ENCODE measurements at regions not wholly inside any gene's neighbourhood (a gene's known extent, or its start where the extent isn't known, plus 50 kb on each side); places are given as distances from the start of the nearest gene placed in this dataset.

- H2AK5ac ChIP-seq (ENCODE audit: low read length) = no peak overlapping the region
- H4K12ac ChIP-seq (ENCODE audit: low read depth, low read length) = no peak overlapping the region
- H3K9ac ChIP-seq (ENCODE audit: low read length) = no peak overlapping the region
- no peak for DNase-seq
- no peak overlapping the region for H2BK120ac ChIP-seq (ENCODE audit: insufficient read depth, low read length, poor library complexity)
- H2BK12ac ChIP-seq (ENCODE audit: low read length) = no peak overlapping the region
- no peak overlapping the region for H4K8ac ChIP-seq (ENCODE audit: low read depth, low read length)
- H3K36me3 ChIP-seq (ENCODE audit: control insufficient read depth in 1 of 2, insufficient read depth in 2 of 2, low read length in 2 of 2) = no peaks in the 10 kb centered on the region
- no peak overlapping the region for H2BK5ac ChIP-seq (ENCODE audit: low read depth, low read length, poor library complexity)
- no peak overlapping the region for H3K4ac ChIP-seq (ENCODE audit: low read depth, low read length)
- H3K23ac ChIP-seq (ENCODE audit: low read length) = no peak overlapping the region
- no peak overlapping the region for H3K4me2 ChIP-seq (ENCODE audit: low read length)
- no peaks in the 10 kb centered on the region for H3K4me1 ChIP-seq (ENCODE audit: control insufficient read depth in 1 of 2, insufficient read depth in 2 of 2, low read length in 2 of 2)
- no peaks in the 10 kb centered on the region for H3K27me3 ChIP-seq (ENCODE audit: insufficient read depth, low read length)
- no peaks in the 10 kb centered on the region for H3K79me2 ChIP-seq (ENCODE audit: control insufficient read depth, insufficient read depth, low read length, poor library complexity)
- no peaks in the 10 kb centered on the region for H3K79me1 ChIP-seq (ENCODE audit: low read length)
- H3K27ac ChIP-seq (ENCODE audit: low read depth, low read length) = no peak overlapping the region
- H3K18ac ChIP-seq (ENCODE audit: low read length) = no peak overlapping the region
- no peaks in the 10 kb centered on the region for H3K9me3 ChIP-seq (ENCODE audit: insufficient read depth, low read depth, low read length)
- no peak overlapping the region for H3K14ac ChIP-seq (ENCODE audit: low read length)
- no peak overlapping the region for H4K91ac ChIP-seq (ENCODE audit: low read depth, low read length)
- H3K4me3 ChIP-seq (ENCODE audit: low read depth, low read length) = no peak overlapping the region
- no peak overlapping the region for H2AFZ ChIP-seq (ENCODE audit: insufficient read depth, low read length, poor library complexity)
Measured at GRCh38 chr7:93720106-93720505, 145.6 kb upstream of the CALCR start.

- Histone ChIP-seq H2BK5ac (ENCODE audit: low read depth, low read length, poor library complexity) (no peak overlapping the region), H3K9me3 (ENCODE audit: insufficient read depth, low read depth, low read length) (no peaks in the 10 kb centered on the region), H3K4me2 (ENCODE audit: low read length) (no peak overlapping the region)
Measured at GRCh38 chr7:93719546-93719945, 145.0 kb upstream of the CALCR start.

GRCh38 chr7:93717217-93717900 lies 142.8 kb upstream of the CALCR start:
- H3K23ac ChIP-seq (ENCODE audit: low read length) = no peak overlapping the region
- H3K18ac ChIP-seq (ENCODE audit: low read length) = no peak overlapping the region
- H2AK5ac ChIP-seq (ENCODE audit: low read length) = no peak overlapping the region
- H4K12ac ChIP-seq (ENCODE audit: low read depth, low read length) = no peak overlapping the region
- no peak overlapping the region for H4K91ac ChIP-seq (ENCODE audit: low read depth, low read length)
- H3K79me1 ChIP-seq (ENCODE audit: low read length) = no peaks in the 10 kb centered on the region
- H2AFZ ChIP-seq (ENCODE audit: insufficient read depth, low read length, poor library complexity) = no peak overlapping the region
- no peak overlapping the region for H2BK5ac ChIP-seq (ENCODE audit: low read depth, low read length, poor library complexity)
- H3K4me1 ChIP-seq (ENCODE audit: control insufficient read depth in 1 of 2, insufficient read depth in 2 of 2, low read length in 2 of 2) = no peaks in the 10 kb centered on the region
- no peaks in the 10 kb centered on the region for H3K79me2 ChIP-seq (ENCODE audit: control insufficient read depth, insufficient read depth, low read length, poor library complexity)
- no peak overlapping the region for H3K9ac ChIP-seq (ENCODE audit: low read length)
- no peak overlapping the region for H2BK12ac ChIP-seq (ENCODE audit: low read length)
- no peaks in the 10 kb centered on the region for H3K36me3 ChIP-seq (ENCODE audit: control insufficient read depth in 1 of 2, insufficient read depth in 2 of 2, low read length in 2 of 2)
- H3K9me3 ChIP-seq (ENCODE audit: insufficient read depth, low read depth, low read length) = no peaks in the 10 kb centered on the region
- H3K4me2 ChIP-seq (ENCODE audit: low read length) = no peak overlapping the region
- no peak overlapping the region for H3K27ac ChIP-seq (ENCODE audit: low read depth, low read length)
- no peak for DNase-seq
- no CpG with 5 or more reads among the region's 1 CpG for WGBS (ENCODE audit: extremely low coverage, insufficient coverage, insufficient read length)
- no peak overlapping the region for H2BK120ac ChIP-seq (ENCODE audit: insufficient read depth, low read length, poor library complexity)
- no peak overlapping the region for H4K8ac ChIP-seq (ENCODE audit: low read depth, low read length)
- H3K27me3 ChIP-seq (ENCODE audit: insufficient read depth, low read length) = no peaks in the 10 kb centered on the region
- H3K14ac ChIP-seq (ENCODE audit: low read length) = no peak overlapping the region
- H3K4ac ChIP-seq (ENCODE audit: low read depth, low read length) = no peak overlapping the region
- no peak overlapping the region for H3K4me3 ChIP-seq (ENCODE audit: low read depth, low read length)

More at GRCh38 chr7:93719546-93719945, 145.0 kb upstream of the CALCR start:
- H3K36me3 ChIP-seq (ENCODE audit: control insufficient read depth in 1 of 2, insufficient read depth in 2 of 2, low read length in 2 of 2) = no peaks in the 10 kb centered on the region
- H3K4me3 ChIP-seq (ENCODE audit: low read depth, low read length) = no peak overlapping the region
- no peaks in the 10 kb centered on the region for H3K79me2 ChIP-seq (ENCODE audit: control insufficient read depth, insufficient read depth, low read length, poor library complexity)
- H4K12ac ChIP-seq (ENCODE audit: low read depth, low read length) = no peak overlapping the region
- no peaks in the 10 kb centered on the region for H3K27me3 ChIP-seq (ENCODE audit: insufficient read depth, low read length)
- H3K27ac ChIP-seq (ENCODE audit: low read depth, low read length) = no peak overlapping the region
- no peak overlapping the region for H2AK5ac ChIP-seq (ENCODE audit: low read length)
- H3K18ac ChIP-seq (ENCODE audit: low read length) = no peak overlapping the region
- H3K23ac ChIP-seq (ENCODE audit: low read length) = no peak overlapping the region
- no peak overlapping the region for H4K91ac ChIP-seq (ENCODE audit: low read depth, low read length)
- no peak overlapping the region for H3K9ac ChIP-seq (ENCODE audit: low read length)
- no peak overlapping the region for H2AFZ ChIP-seq (ENCODE audit: insufficient read depth, low read length, poor library complexity)
- peak in 1 of 2 donors; percentile 37 for DNase-seq
- H2BK12ac ChIP-seq (ENCODE audit: low read length) = no peak overlapping the region
- H3K14ac ChIP-seq (ENCODE audit: low read length) = no peak overlapping the region
- no peak overlapping the region for H3K4ac ChIP-seq (ENCODE audit: low read depth, low read length)
- H4K8ac ChIP-seq (ENCODE audit: low read depth, low read length) = no peak overlapping the region
- WGBS (ENCODE audit: extremely low coverage, insufficient coverage, insufficient read length) = no CpG with 5 or more reads among the region's 1 CpG
- no peak overlapping the region for H2BK120ac ChIP-seq (ENCODE audit: insufficient read depth, low read length, poor library complexity)
- no peaks in the 10 kb centered on the region for H3K4me1 ChIP-seq (ENCODE audit: control insufficient read depth in 1 of 2, insufficient read depth in 2 of 2, low read length in 2 of 2)
- no peaks in the 10 kb centered on the region for H3K79me1 ChIP-seq (ENCODE audit: low read length)

GRCh38 chr7:93715234-93715633 lies 140.7 kb upstream of the CALCR start:
- Histone ChIP-seq H2BK120ac (ENCODE audit: insufficient read depth, low read length, poor library complexity) (no peak overlapping the region), H3K18ac (ENCODE audit: low read length) (no peak overlapping the region), H3K14ac (ENCODE audit: low read length) (no peak overlapping the region), H3K23ac (ENCODE audit: low read length) (no peak overlapping the region), H2BK12ac (ENCODE audit: low read length) (no peak overlapping the region), H2AFZ (ENCODE audit: insufficient read depth, low read length, poor library complexity) (no peak overlapping the region), H3K4me3 (ENCODE audit: low read depth, low read length) (no peak overlapping the region), H3K4me1 (ENCODE audit: control insufficient read depth in 1 of 2, insufficient read depth in 2 of 2, low read length in 2 of 2) (no peaks in the 10 kb centered on the region), H3K9me3 (ENCODE audit: insufficient read depth, low read depth, low read length) (no peaks in the 10 kb centered on the region), H3K9ac (ENCODE audit: low read length) (no peak overlapping the region), H3K79me1 (ENCODE audit: low read length) (no peaks in the 10 kb centered on the region), H3K36me3 (ENCODE audit: control insufficient read depth in 1 of 2, insufficient read depth in 2 of 2, low read length in 2 of 2) (no peaks in the 10 kb centered on the region), H4K91ac (ENCODE audit: low read depth, low read length) (no peak overlapping the region), H3K27ac (ENCODE audit: low read depth, low read length) (no peak overlapping the region), H3K4me2 (ENCODE audit: low read length) (no peak overlapping the region), H2AK5ac (ENCODE audit: low read length) (no peak overlapping the region), H3K79me2 (ENCODE audit: control insufficient read depth, insufficient read depth, low read length, poor library complexity) (no peaks in the 10 kb centered on the region), H4K12ac (ENCODE audit: low read depth, low read length) (no peak overlapping the region), H3K4ac (ENCODE audit: low read depth, low read length) (no peak overlapping the region), H4K8ac (ENCODE audit: low read depth, low read length) (no peak overlapping the region), H2BK5ac (ENCODE audit: low read depth, low read length, poor library complexity) (no peak overlapping the region), H3K27me3 (ENCODE audit: insufficient read depth, low read length) (no peaks in the 10 kb centered on the region)
- peak; percentile 21 to 63 for DNase-seq
- no CpG with 5 or more reads among the region's 6 CpGs for WGBS (ENCODE audit: extremely low coverage, insufficient coverage, insufficient read length)
